H9 (cell line): ENCODE measurements at regions not wholly inside any gene's neighbourhood (a gene's known extent, or its start where the extent isn't known, plus 50 kb on each side); places are given as distances from the start of the nearest gene placed in this dataset.

Experiments used
- DNase-seq: peaks from one replicate; pipeline ENCODE4 v3.0.0-alpha.2; 2017
- H2AFZ ChIP-seq: one replicate; pipeline ENCODE4 v1.6.1; 2013; ENCODE audit warnings: mild to moderate bottlenecking, low read length, control low read depth, moderate library complexity
- H2AK5ac ChIP-seq: 2 replicates; pipeline ENCODE4 v1.6.1; 2013; ENCODE audit warnings: low read length, control low read depth, mixed read lengths; ENCODE audit not compliant: insufficient read length
- H2BK120ac ChIP-seq: one replicate; pipeline ENCODE4 v1.6.1; 2013; ENCODE audit warnings: low read depth, mild to moderate bottlenecking, low read length, control low read depth, inconsistent platforms; ENCODE audit not compliant: poor library complexity, severe bottlenecking
- H2BK12ac ChIP-seq: 2 replicates; pipeline ENCODE4 v1.6.1; 2013; ENCODE audit warnings: low read length, control low read depth, mixed read lengths, low read depth; ENCODE audit not compliant: insufficient read length
- H2BK15ac ChIP-seq: 2 replicates; pipeline ENCODE4 v1.6.1; 2013; ENCODE audit warnings: low read depth, low read length, control low read depth
- H2BK20ac ChIP-seq: one replicate; pipeline ENCODE4 v1.6.1; 2013; ENCODE audit warnings: low read depth, mild to moderate bottlenecking, low read length, control low read depth, inconsistent platforms; ENCODE audit not compliant: poor library complexity, severe bottlenecking
- H2BK5ac ChIP-seq: 2 replicates; pipeline ENCODE4 v1.6.1; 2013; ENCODE audit warnings: low read length, control low read depth, mixed read lengths; ENCODE audit not compliant: insufficient read length
- H3K14ac ChIP-seq: 2 replicates; pipeline ENCODE4 v1.6.1; 2013; ENCODE audit warnings: low read length, control low read depth; ENCODE audit not compliant: insufficient read depth
- H3K18ac ChIP-seq: 2 replicates; pipeline ENCODE4 v1.6.1; 2013; ENCODE audit warnings: low read depth, mild to moderate bottlenecking, mixed read lengths, low read length, control low read depth; ENCODE audit not compliant: insufficient read length
- H3K23ac ChIP-seq: 2 replicates; pipeline ENCODE4 v1.6.1; 2013; ENCODE audit warnings: low read length, control low read depth, mixed read lengths, low read depth; ENCODE audit not compliant: insufficient read length
- H3K23me2 ChIP-seq: 2 replicates; pipeline ENCODE4 v1.6.1; 2013; ENCODE audit warnings: low read depth, mild to moderate bottlenecking, mixed read lengths, low read length, control low read depth; ENCODE audit not compliant: insufficient read length, poor library complexity, severe bottlenecking
- H3K27ac ChIP-seq: 2 replicates; pipeline ENCODE4 v1.5.1; 2013; ENCODE audit warnings: low read length, control low read depth, mixed read lengths, low read depth; ENCODE audit not compliant: insufficient read length
- H3K27me3 ChIP-seq: 2 replicates; pipeline ENCODE4 v1.6.1; 2013; ENCODE audit warnings: low read length, control low read depth, inconsistent platforms; ENCODE audit not compliant: insufficient read depth
- H3K4ac ChIP-seq: 2 replicates; pipeline ENCODE4 v1.6.1; 2013; ENCODE audit warnings: low read depth, mild to moderate bottlenecking, control low read depth, inconsistent platforms, low read length, moderate library complexity
- H3K4me1 ChIP-seq: 2 replicates; pipeline ENCODE4 v1.6.1; 2013; ENCODE audit warnings: low read length, control low read depth, inconsistent platforms; ENCODE audit not compliant: insufficient read depth
- H3K4me2 ChIP-seq: 2 replicates; pipeline ENCODE4 v1.6.1; 2013; ENCODE audit warnings: low read length, control low read depth, mixed read lengths; ENCODE audit not compliant: insufficient read length, insufficient read depth
- H3K56ac ChIP-seq: 2 replicates; pipeline ENCODE4 v1.6.1; 2013; ENCODE audit warnings: low read depth, mild to moderate bottlenecking, mixed read lengths, low read length, control low read depth; ENCODE audit not compliant: insufficient read length
- H3K79me1 ChIP-seq: 2 replicates; pipeline ENCODE4 v1.6.1; 2013; ENCODE audit warnings: low read depth, mild to moderate bottlenecking, moderate library complexity, low read length, control low read depth, inconsistent platforms; ENCODE audit not compliant: insufficient read depth, poor library complexity, severe bottlenecking
- H3K79me2 ChIP-seq: 2 replicates; pipeline ENCODE4 v1.6.1; 2013; ENCODE audit warnings: low read length, control low read depth, inconsistent platforms; ENCODE audit not compliant: insufficient read depth
- H3K9ac ChIP-seq: 2 replicates; pipeline ENCODE4 v1.6.1; 2013; ENCODE audit warnings: low read length, control low read depth, mixed read lengths; ENCODE audit not compliant: insufficient read length; ENCODE audit errors: extremely low read depth
- H3K9me3 ChIP-seq: one replicate; pipeline ENCODE4 v1.6.1; 2013; ENCODE audit warnings: low read depth, low read length, inconsistent platforms; ENCODE audit not compliant: control insufficient read depth
- H3T11ph ChIP-seq: one replicate; pipeline ENCODE4 v1.6.1; 2013; ENCODE audit warnings: mild to moderate bottlenecking, low read length, control low read depth, inconsistent platforms
- H4K20me1 ChIP-seq: one replicate; pipeline ENCODE4 v1.6.1; 2013; ENCODE audit not compliant: control insufficient read depth, insufficient read length, insufficient read depth
- H4K5ac ChIP-seq: 2 replicates; pipeline ENCODE4 v1.6.1; 2013; ENCODE audit warnings: low read depth, mild to moderate bottlenecking, mixed read lengths, low read length, control low read depth; ENCODE audit not compliant: insufficient read length
- H4K8ac ChIP-seq: replicated peaks from 2 replicates; pipeline ENCODE4 v1.6.1; 2013; ENCODE audit warnings: low read length, control low read depth, mixed read lengths, low read depth; ENCODE audit not compliant: insufficient read length
- H4K91ac ChIP-seq: 2 replicates; pipeline ENCODE4 v1.6.1; 2013; ENCODE audit warnings: low read depth, mild to moderate bottlenecking, moderate library complexity, mixed read lengths, low read length, control low read depth; ENCODE audit not compliant: insufficient read length
- H3K27ac Mint-ChIP-seq, 3 experiments: 2 replicates in 2 of 3; 3 replicates in 1 of 3; pipeline ENCODE4 v1.8.0; 2020 to 2021; ENCODE audit warnings: mixed read lengths in 3 of 3, mild to moderate bottlenecking in 1 of 3, moderate library complexity in 1 of 3
- H3K27me3 Mint-ChIP-seq: 2 replicates; pipeline ENCODE4 v1.8.0; 2021; ENCODE audit warnings: low read depth, mild to moderate bottlenecking, moderate library complexity, mixed read lengths
- H3K36me3 Mint-ChIP-seq, 3 experiments: 2 replicates in 2 of 3; 3 replicates in 1 of 3; pipeline ENCODE4 v1.8.0; 2020 to 2021; ENCODE audit warnings: low read depth in 3 of 3, mixed read lengths in 3 of 3; ENCODE audit not compliant: insufficient read depth in 1 of 3
- H3K4me1 Mint-ChIP-seq, 2 experiments: 2 replicates each; pipeline ENCODE4 v1.8.0; 2020; ENCODE audit warnings: mixed read lengths in 2 of 2
- H3K4me3 Mint-ChIP-seq, 2 experiments: 2 replicates in 1 of 2; 3 replicates in 1 of 2; pipeline ENCODE4 v1.8.0; 2020 to 2021; ENCODE audit warnings: mild to moderate bottlenecking in 2 of 2, mixed read lengths in 2 of 2, moderate library complexity in 1 of 2
- H3K9me3 Mint-ChIP-seq, 2 experiments: 2 replicates in 1 of 2; 3 replicates in 1 of 2; pipeline ENCODE4 v1.8.0; 2020; ENCODE audit warnings: mild to moderate bottlenecking in 2 of 2, mixed read lengths in 2 of 2, moderate library complexity in 1 of 2
- WGBS: extraction: QIAGEN DNeasy Blood & Tissue Kit; methylation state at CpG from one replicate; pipeline ENCODE4 v1.1.7; 2013; ENCODE audit warnings: missing lambda C conversion rate, low lambda C conversion rate, mixed read lengths; ENCODE audit not compliant: insufficient read length; ENCODE audit errors: extremely low coverage; 5-methylcytosine and 5-hydroxymethylcytosine counted together
- TF ChIP-seq, protein P1 (sequence below): fragments of 200-600 bp; sonication (generic); conservative IDR thresholded peaks from 3 replicates; pipeline ENCODE4 v1.8.0; 2021; ENCODE audit warnings: antibody characterized with exemption, mild to moderate bottlenecking

GRCh38 chr3:178036451-178037144 lies 499.6 kb upstream of the KCNMB2 start:
- Histone ChIP-seq H2BK120ac (no peak overlapping the region), H4K8ac (no peak overlapping the region), H3T11ph (no peak overlapping the region), H3K9me3 (no peaks in the 10 kb centered on the region), H2AFZ (no peak overlapping the region), H3K79me2 (no peaks in the 10 kb centered on the region), H3K56ac (no peak overlapping the region), H3K23me2 (no peaks in the 10 kb centered on the region), H2BK20ac (no peak overlapping the region), H3K4me2 (no peak overlapping the region), H3K4me1 (no peaks in the 10 kb centered on the region), H3K27ac (no peak overlapping the region), H3K23ac (no peak overlapping the region), H3K18ac (no peak overlapping the region), H4K91ac (no peak overlapping the region), H2BK12ac (no peak overlapping the region), H2BK15ac (no peak overlapping the region), H2BK5ac (no peak overlapping the region), H3K9ac (no peak overlapping the region), H3K14ac (no peak overlapping the region), H3K4ac (no peak overlapping the region), H4K20me1 (no peaks in the 10 kb centered on the region), H2AK5ac (no peak overlapping the region), H3K27me3 (no peaks in the 10 kb centered on the region), H4K5ac (no peak overlapping the region), H3K79me1 (no peaks in the 10 kb centered on the region)
- Mint-ChIP-seq H3K4me3 (no peak overlapping the region), H3K9me3 (no peaks in the 10 kb centered on the region), H3K36me3 (no peaks in the 10 kb centered on the region), H3K27ac (no peak overlapping the region), H3K27me3 (no peaks in the 10 kb centered on the region), H3K4me1 (no peaks in the 10 kb centered on the region)
- no peak for DNase-seq
- TF ChIP-seq, protein P1, sequence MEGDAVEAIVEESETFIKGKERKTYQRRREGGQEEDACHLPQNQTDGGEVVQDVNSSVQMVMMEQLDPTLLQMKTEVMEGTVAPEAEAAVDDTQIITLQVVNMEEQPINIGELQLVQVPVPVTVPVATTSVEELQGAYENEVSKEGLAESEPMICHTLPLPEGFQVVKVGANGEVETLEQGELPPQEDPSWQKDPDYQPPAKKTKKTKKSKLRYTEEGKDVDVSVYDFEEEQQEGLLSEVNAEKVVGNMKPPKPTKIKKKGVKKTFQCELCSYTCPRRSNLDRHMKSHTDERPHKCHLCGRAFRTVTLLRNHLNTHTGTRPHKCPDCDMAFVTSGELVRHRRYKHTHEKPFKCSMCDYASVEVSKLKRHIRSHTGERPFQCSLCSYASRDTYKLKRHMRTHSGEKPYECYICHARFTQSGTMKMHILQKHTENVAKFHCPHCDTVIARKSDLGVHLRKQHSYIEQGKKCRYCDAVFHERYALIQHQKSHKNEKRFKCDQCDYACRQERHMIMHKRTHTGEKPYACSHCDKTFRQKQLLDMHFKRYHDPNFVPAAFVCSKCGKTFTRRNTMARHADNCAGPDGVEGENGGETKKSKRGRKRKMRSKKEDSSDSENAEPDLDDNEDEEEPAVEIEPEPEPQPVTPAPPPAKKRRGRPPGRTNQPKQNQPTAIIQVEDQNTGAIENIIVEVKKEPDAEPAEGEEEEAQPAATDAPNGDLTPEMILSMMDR: no peak
- no CpG with 5 or more reads among the region's 4 CpGs for WGBS
